Loucy (cell line): ENCODE measurements at regions not wholly inside any gene's neighbourhood (a gene's known extent, or its start where the extent isn't known, plus 50 kb on each side); places are given as distances from the start of the nearest gene placed in this dataset.

Experiments
- CTCF ChIP-seq: fragments of 200-600 bp; sonication (generic); conservative IDR thresholded peaks from 2 replicates; pipeline ENCODE4 v1.5.1; 2014; ENCODE audit warnings: mild to moderate bottlenecking, antibody characterized with exemption, low read length
- EZH2phosphoT487 ChIP-seq: fragments of 200-600 bp; IDR thresholded peaks from 2 replicates; pipeline ENCODE4 v1.6.1; 2018; ENCODE audit warnings: antibody characterized with exemption, mild to moderate bottlenecking, moderate library complexity, borderline replicate concordance

GRCh38 chr7:19439517-19439916, 269.3 kb downstream of the POLR1F start:
- TF ChIP-seq CTCF (no peak), EZH2phosphoT487 (no peak)
